GM12872 (cell line): ENCODE measurements at regions not wholly inside any gene's neighbourhood (a gene's known extent, or its start where the extent isn't known, plus 50 kb on each side); places are given as distances from the start of the nearest gene placed in this dataset.

ENCODE experiments used
- CTCF ChIP-seq: IDR thresholded peaks from 3 replicates; pipeline ENCODE4 v1.5.1; 2011; ENCODE audit warnings: low read depth, mild to moderate bottlenecking, low read length, moderate library complexity; ENCODE audit not compliant: insufficient read depth

- no peak for TF ChIP-seq CTCF
Observed at GRCh38 chr18:10044054-10044453, 130.2 kb downstream of the VAPA start.

DNA sequence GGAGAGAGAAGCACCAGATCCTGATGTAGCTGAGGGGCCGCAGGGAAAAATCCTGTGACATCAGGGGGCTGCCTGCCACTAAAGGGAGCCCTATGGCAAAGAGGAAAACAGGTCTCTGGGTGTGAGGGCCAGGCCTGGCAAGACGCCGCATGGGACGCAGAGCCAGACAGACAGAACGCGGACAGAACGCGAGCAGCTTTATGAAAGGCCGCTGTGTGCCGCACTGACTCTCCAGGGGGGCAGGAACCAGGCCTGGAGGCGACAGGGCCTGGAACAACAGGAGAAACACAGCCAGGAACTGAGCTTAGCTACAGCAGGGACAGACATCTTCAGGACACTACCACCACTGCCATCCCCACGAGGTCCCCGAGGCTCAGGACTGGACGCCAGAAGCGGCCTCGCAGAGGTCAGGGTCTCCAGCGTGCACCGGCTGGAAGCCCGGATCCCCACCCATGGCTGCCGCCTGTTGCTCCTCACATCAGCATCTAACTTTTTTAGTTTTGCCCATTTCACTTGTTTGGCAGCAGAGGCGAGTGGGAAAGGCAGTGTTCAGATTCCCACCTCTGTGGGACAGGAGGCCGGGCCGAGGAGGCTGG, 131.6 kb downstream of the VAPA start:
- TF ChIP-seq CTCF = no peak

DNA sequence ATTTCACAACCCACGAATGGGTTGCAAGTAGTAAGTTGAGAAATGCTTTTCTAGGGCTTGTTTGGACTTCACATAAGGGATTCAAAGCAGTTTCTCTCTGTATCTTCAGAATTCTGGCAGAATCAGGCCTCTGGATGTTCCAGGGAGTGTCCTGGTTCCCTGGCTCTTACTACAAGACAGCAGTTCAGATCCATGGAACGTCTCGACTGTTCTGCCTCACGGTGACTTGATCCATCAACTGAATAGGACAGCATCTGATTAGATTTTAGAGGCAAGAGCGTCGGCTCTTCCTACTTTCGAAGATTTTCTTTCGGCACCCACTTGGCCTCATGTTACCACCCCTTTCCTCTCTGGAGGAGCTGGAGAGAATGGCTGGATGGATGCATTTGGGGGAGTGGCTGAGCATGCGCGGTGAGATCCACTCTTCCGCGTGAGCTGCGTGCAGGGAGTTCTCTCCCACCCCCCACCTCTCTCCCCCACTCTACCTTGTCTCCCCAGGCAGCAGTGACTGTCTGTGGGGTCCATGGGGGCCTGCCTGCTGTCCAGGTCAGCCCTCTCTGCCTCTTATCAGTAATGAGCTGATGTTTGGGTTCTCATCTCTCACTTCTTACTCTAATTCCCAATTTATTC, 132.5 kb downstream of the VAPA start:
- no peak for TF ChIP-seq CTCF

GRCh38 chr18:10047237-10047636, 133.4 kb downstream of the VAPA start:
- no peak for TF ChIP-seq CTCF

DNA sequence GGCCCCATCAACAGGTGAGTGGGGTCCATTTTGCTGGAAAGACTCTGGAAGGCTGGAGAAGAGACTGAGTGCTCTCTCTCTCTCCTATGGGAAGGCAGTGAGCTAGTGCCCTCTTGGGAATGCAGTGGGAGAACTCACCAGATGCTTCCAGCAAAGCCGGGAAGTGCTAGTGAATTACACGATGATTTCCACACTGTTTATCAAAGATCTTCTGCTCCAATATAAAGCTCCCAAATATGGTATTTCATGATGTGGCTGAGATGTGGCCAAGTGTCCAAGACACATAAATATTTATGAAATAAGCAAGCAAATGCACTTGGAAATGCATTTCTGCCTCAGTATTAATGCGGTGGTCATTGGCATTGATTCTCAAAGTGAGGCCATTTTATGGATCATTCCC, 135.9 kb downstream of the VAPA start:
- no peak for TF ChIP-seq CTCF

DNA sequence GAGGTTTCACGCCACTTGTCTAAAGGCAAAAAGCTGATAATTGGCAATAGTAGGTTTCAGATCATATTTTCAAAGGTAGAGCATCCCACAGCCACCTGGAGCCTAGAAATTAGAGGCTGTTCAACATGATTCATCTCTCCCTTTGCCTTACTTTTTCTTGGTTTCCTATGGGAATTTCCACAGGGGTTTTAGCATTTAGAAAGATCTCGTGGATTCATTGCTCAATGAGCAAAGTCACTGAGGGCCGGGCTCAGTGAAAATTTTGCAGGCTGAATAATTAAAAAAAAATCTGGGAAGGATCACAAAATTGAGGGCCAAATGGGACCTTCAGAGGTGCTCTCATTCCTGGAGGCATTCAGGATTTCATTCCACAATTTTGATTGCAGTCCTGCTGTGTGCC, 137.1 kb downstream of the VAPA start:
- TF ChIP-seq CTCF = no peak

GRCh38 chr18:10051877-10052631, 138.2 kb downstream of the VAPA start:
- TF ChIP-seq CTCF = no peak
